ENCODE measurements at regions not wholly inside any gene's neighbourhood (a gene's known extent, or its start where the extent isn't known, plus 50 kb on each side); places are given as distances from the start of the nearest gene placed in this dataset.

- H3K27ac Mint-ChIP-seq (ENCODE audit: unreplicated experiment), result no peak overlapping the region
- H3K36me3 Mint-ChIP-seq (ENCODE audit: unreplicated experiment), result no peaks in the 10 kb centered on the region
- H3K27me3 Mint-ChIP-seq (ENCODE audit: unreplicated experiment), result peaks cover 6% of the 10 kb centered on the region
- TF ChIP-seq, protein P1, sequence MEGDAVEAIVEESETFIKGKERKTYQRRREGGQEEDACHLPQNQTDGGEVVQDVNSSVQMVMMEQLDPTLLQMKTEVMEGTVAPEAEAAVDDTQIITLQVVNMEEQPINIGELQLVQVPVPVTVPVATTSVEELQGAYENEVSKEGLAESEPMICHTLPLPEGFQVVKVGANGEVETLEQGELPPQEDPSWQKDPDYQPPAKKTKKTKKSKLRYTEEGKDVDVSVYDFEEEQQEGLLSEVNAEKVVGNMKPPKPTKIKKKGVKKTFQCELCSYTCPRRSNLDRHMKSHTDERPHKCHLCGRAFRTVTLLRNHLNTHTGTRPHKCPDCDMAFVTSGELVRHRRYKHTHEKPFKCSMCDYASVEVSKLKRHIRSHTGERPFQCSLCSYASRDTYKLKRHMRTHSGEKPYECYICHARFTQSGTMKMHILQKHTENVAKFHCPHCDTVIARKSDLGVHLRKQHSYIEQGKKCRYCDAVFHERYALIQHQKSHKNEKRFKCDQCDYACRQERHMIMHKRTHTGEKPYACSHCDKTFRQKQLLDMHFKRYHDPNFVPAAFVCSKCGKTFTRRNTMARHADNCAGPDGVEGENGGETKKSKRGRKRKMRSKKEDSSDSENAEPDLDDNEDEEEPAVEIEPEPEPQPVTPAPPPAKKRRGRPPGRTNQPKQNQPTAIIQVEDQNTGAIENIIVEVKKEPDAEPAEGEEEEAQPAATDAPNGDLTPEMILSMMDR (IDR thresholded peaks at IDR 0.05; ENCODE audit: partially characterized antibody, unreplicated experiment), result no peak
- no peaks in the 10 kb centered on the region for H3K4me1 Mint-ChIP-seq (ENCODE audit: low read depth, unreplicated experiment)
- no peak for DNase-seq
- no peak overlapping the region for H3K4me3 Mint-ChIP-seq (ENCODE audit: unreplicated experiment)
- no peaks in the 10 kb centered on the region for H3K9me3 Mint-ChIP-seq (ENCODE audit: unreplicated experiment)
Measured at GRCh38 chr7:356087-356486, 66.1 kb downstream of the FOXL3 start.

GRCh38 chr7:356691-357462 lies 66.9 kb downstream of the FOXL3 start:
- H3K27ac Mint-ChIP-seq (ENCODE audit: unreplicated experiment), result no peak overlapping the region
- H3K36me3 Mint-ChIP-seq (ENCODE audit: unreplicated experiment), result no peaks in the 10 kb centered on the region
- no peak for DNase-seq
- peaks cover 1% of the 10 kb centered on the region for H3K4me1 Mint-ChIP-seq (ENCODE audit: low read depth, unreplicated experiment)
- H3K9me3 Mint-ChIP-seq (ENCODE audit: unreplicated experiment), result no peaks in the 10 kb centered on the region
- TF ChIP-seq, protein P1 (IDR thresholded peaks at IDR 0.05; ENCODE audit: partially characterized antibody, unreplicated experiment), result no peak
- H3K4me3 Mint-ChIP-seq (ENCODE audit: unreplicated experiment), result no peak overlapping the region
- peaks cover 6% of the 10 kb centered on the region for H3K27me3 Mint-ChIP-seq (ENCODE audit: unreplicated experiment)

DNA sequence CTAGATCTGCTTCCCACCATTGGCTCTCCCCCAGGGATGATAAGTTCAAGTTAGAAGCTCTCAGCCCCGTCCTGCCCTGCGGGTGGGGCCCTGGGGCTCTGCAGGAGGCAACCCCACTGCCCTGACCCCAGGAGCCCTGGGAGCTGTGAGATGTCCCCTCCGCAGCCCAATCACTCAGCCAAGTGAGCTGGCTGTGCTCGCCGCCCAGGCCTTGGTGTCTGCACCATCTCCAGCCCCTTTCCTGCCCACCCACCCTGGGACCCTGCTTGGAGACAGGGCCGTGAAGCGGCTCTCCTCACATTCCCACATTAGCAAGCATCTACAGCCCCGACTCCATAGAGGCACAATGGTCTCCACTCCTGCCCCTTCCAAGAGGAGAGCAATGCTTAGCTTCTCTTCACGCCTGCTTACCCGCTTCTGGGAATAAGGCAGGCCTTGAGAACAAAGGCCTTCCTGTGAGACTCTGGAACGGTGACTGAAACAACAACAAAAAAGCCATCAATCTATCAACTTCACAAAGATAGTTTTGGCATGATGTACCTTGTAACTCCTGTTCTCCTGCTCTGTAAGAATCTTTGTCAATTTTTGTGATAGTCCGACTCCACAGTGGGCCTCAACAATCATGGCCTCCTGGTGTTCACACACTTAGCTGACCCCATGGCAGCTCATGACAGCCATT lies 67.7 kb downstream of the FOXL3 start:
- Mint-ChIP-seq H3K4me3 (ENCODE audit: unreplicated experiment) (no peak overlapping the region), H3K4me1 (ENCODE audit: low read depth, unreplicated experiment) (peaks cover 9% of the 10 kb centered on the region), H3K27ac (ENCODE audit: unreplicated experiment) (no peak overlapping the region), H3K9me3 (ENCODE audit: unreplicated experiment) (peaks cover 4% of the 10 kb centered on the region), H3K27me3 (ENCODE audit: unreplicated experiment) (peaks cover 10% of the 10 kb centered on the region), H3K36me3 (ENCODE audit: unreplicated experiment) (no peaks in the 10 kb centered on the region)
- TF ChIP-seq, protein P1 (IDR thresholded peaks at IDR 0.05; ENCODE audit: partially characterized antibody, unreplicated experiment), result no peak
- DNase-seq, result no peak

DNA sequence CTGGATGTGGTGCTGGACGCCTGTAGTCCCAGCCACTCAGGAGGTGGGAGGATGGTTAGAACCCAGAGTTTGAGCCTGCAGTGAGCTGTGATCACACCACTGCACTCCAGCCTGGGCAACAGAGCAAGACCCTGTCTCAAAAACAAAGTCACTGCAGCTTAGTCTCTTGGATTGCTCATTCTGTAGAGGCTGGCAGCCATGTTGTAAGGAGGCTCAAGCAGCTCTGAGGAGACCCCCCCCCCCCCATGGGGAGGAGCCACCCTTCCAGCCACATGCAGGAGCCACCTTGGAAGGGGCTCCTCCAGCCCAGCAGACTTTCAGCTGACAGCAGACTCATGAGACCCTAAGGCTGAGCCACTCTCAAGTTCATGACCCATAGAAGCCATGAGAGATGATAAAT lies 68.4 kb downstream of the FOXL3 start:
- Mint-ChIP-seq H3K27me3 (ENCODE audit: unreplicated experiment) (peaks cover 10% of the 10 kb centered on the region), H3K4me1 (ENCODE audit: low read depth, unreplicated experiment) (peaks cover 11% of the 10 kb centered on the region), H3K9me3 (ENCODE audit: unreplicated experiment) (peaks cover 4% of the 10 kb centered on the region), H3K4me3 (ENCODE audit: unreplicated experiment) (no peak overlapping the region), H3K36me3 (ENCODE audit: unreplicated experiment) (no peaks in the 10 kb centered on the region), H3K27ac (ENCODE audit: unreplicated experiment) (no peak overlapping the region)
- no peak for DNase-seq
- TF ChIP-seq, protein P1 (IDR thresholded peaks at IDR 0.05; ENCODE audit: partially characterized antibody, unreplicated experiment), result no peak

GRCh38 chr7:359226-359765 lies 69.3 kb downstream of the FOXL3 start:
- TF ChIP-seq, protein P1 (IDR thresholded peaks at IDR 0.05; ENCODE audit: partially characterized antibody, unreplicated experiment), result no peak
- no peak for DNase-seq
- H3K36me3 Mint-ChIP-seq (ENCODE audit: unreplicated experiment), result no peaks in the 10 kb centered on the region
- H3K9me3 Mint-ChIP-seq (ENCODE audit: unreplicated experiment), result peaks cover 4% of the 10 kb centered on the region
- no peak overlapping the region for H3K27ac Mint-ChIP-seq (ENCODE audit: unreplicated experiment)
- peaks cover 8% of the 10 kb centered on the region for H3K27me3 Mint-ChIP-seq (ENCODE audit: unreplicated experiment)
- H3K4me3 Mint-ChIP-seq (ENCODE audit: unreplicated experiment), result no peak overlapping the region
- peaks cover 11% of the 10 kb centered on the region for H3K4me1 Mint-ChIP-seq (ENCODE audit: low read depth, unreplicated experiment)

Measured in glutamatergic neuron (in vitro differentiated cells).